ENCODE measurements at regions not wholly inside any gene's neighbourhood (a gene's known extent, or its start where the extent isn't known, plus 50 kb on each side); places are given as distances from the start of the nearest gene placed in this dataset.

DNA sequence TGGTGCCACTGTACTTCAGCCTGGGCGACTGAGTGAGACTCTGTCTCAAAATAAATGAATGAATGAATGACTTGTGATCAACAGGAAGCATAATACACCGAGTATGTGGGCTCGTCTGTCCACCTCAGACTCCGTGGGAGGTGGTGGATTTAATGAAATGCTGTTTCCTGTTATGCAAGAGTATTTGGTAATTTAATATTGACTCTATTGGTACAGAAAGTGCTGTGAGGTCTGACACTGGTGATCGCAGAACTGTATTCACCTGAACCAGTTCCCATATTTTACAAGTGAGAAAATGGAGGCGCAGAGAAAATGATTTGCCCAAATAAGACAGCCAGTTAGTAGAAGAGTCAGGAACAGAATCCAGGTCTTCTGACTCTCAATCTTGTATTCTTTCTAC lies 423.3 kb downstream of the RAPGEF2 start:
- TF ChIP-seq MYC (IDR thresholded peaks at IDR 0.05; ENCODE audit: borderline replicate concordance, low read length) = no peak
- TF ChIP-seq, protein P1, sequence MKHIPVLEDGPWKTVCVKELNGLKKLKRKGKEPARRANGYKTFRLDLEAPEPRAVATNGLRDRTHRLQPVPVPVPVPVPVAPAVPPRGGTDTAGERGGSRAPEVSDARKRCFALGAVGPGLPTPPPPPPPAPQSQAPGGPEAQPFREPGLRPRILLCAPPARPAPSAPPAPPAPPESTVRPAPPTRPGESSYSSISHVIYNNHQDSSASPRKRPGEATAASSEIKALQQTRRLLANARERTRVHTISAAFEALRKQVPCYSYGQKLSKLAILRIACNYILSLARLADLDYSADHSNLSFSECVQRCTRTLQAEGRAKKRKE (CRISPR knock-in tag; IDR thresholded peaks at IDR 0.05; ENCODE audit: low read depth) = no peak
- no peak for TF ChIP-seq BCL3 (IDR thresholded peaks at IDR 0.05)
- TF ChIP-seq, protein P2, sequence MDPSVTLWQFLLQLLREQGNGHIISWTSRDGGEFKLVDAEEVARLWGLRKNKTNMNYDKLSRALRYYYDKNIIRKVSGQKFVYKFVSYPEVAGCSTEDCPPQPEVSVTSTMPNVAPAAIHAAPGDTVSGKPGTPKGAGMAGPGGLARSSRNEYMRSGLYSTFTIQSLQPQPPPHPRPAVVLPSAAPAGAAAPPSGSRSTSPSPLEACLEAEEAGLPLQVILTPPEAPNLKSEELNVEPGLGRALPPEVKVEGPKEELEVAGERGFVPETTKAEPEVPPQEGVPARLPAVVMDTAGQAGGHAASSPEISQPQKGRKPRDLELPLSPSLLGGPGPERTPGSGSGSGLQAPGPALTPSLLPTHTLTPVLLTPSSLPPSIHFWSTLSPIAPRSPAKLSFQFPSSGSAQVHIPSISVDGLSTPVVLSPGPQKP (IDR thresholded peaks at IDR 0.05; ENCODE audit: low read depth, low read length) = no peak
- TF ChIP-seq MAZ (IDR thresholded peaks at IDR 0.05; ENCODE audit: borderline replicate concordance, low read depth, low read length) = no peak
- no peak for TF ChIP-seq JUNB (IDR thresholded peaks at IDR 0.05)
- no peak for TF ChIP-seq EP300 (IDR thresholded peaks at IDR 0.05)
- no peak for TF ChIP-seq ZSCAN20 (CRISPR knock-in tag; IDR thresholded peaks at IDR 0.05)
- TF ChIP-seq POLR2A (IDR thresholded peaks at IDR 0.05; ENCODE audit: low read length) = no peak
- TF ChIP-seq HOXB5 (CRISPR knock-in tag; IDR thresholded peaks at IDR 0.05) = no peak
- TF ChIP-seq PHF8 (IDR thresholded peaks at IDR 0.05; ENCODE audit: borderline replicate concordance, low read depth) = no peak
- no peak for TF ChIP-seq GATA3 (IDR thresholded peaks at IDR 0.05; ENCODE audit: borderline replicate concordance)
- TF ChIP-seq, protein P3, sequence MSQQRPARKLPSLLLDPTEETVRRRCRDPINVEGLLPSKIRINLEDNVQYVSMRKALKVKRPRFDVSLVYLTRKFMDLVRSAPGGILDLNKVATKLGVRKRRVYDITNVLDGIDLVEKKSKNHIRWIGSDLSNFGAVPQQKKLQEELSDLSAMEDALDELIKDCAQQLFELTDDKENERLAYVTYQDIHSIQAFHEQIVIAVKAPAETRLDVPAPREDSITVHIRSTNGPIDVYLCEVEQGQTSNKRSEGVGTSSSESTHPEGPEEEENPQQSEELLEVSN (IDR thresholded peaks at IDR 0.05; ENCODE audit: borderline replicate concordance, low read depth) = no peak
- TF ChIP-seq CBX2 (IDR thresholded peaks at IDR 0.05; ENCODE audit: borderline replicate concordance, low read depth) = no peak
- TF ChIP-seq ZC3H11A (IDR thresholded peaks at IDR 0.05) = no peak
- TF ChIP-seq TP53 (CRISPR knock-in tag; IDR thresholded peaks at IDR 0.05) = no peak
- FAIRE-seq (no peak), ATAC-seq (no peak), DNase-seq (ENCODE audit: low read depth in 1 of 2, low spot score in 1 of 2) (no peak)
- Histone ChIP-seq H3K9me3 (no peaks in the 10 kb centered on the region), H3K4me1 (no peaks in the 10 kb centered on the region), H3K4me3 (no peak overlapping the region), H3K4me2 (no peak overlapping the region), H3K27ac (no peak overlapping the region)
- ChIA-PET POLR2A (no interaction called here), CTCF (no interaction called here)
- WGBS (ENCODE audit: missing lambda C conversion rate) = 42% methylated on average over 5 of the region's 6 CpGs

GRCh38 chr4:159534655-159535054 lies 431.8 kb downstream of the RAPGEF2 start:
- Histone ChIP-seq H3K4me3 (no peak overlapping the region), H3K9me3 (no peaks in the 10 kb centered on the region), H3K27ac (no peak overlapping the region), H3K4me1 (no peaks in the 10 kb centered on the region), H3K4me2 (no peak overlapping the region)
- no peak for ATAC-seq
- DNase-seq (ENCODE audit: low read depth in 1 of 2, low spot score in 1 of 2) = no peak
- POLR2A ChIA-PET = no interaction called here
- CTCF ChIA-PET = no interaction called here
- 8% methylated on average over 1 of the region's 1 CpG for WGBS (ENCODE audit: missing lambda C conversion rate)
- no peak for TF ChIP-seq RAD21 (conservative IDR thresholded peaks at IDR 0.05 in 1 of 2, IDR thresholded peaks at IDR 0.05 in 1 of 2)
- no peak for TF ChIP-seq GATA3 (IDR thresholded peaks at IDR 0.05; ENCODE audit: borderline replicate concordance)
- TF ChIP-seq CBX8 (IDR thresholded peaks at IDR 0.05) = no peak
- TF ChIP-seq KDM5A (IDR thresholded peaks at IDR 0.05) = no peak
- no peak for TF ChIP-seq NPAS2 (CRISPR knock-in tag; IDR thresholded peaks at IDR 0.05; ENCODE audit: borderline replicate concordance)
- no peak for TF ChIP-seq HOXB13 (CRISPR knock-in tag; IDR thresholded peaks at IDR 0.05; ENCODE audit: low read depth)
- TF ChIP-seq CHD2 (IDR thresholded peaks at IDR 0.05; ENCODE audit: low read length, partially characterized antibody) = no peak
- no peak for TF ChIP-seq POLR2AphosphoS2 (conservative IDR thresholded peaks at IDR 0.05; ENCODE audit: low read length)
- no peak for TF ChIP-seq ZC3H11A (IDR thresholded peaks at IDR 0.05)
- TF ChIP-seq HEYL (CRISPR knock-in tag; IDR thresholded peaks at IDR 0.05) = no peak
- no peak for TF ChIP-seq FOSL2 (IDR thresholded peaks at IDR 0.05)
- TF ChIP-seq FOSL2 (CRISPR knock-in tag; IDR thresholded peaks at IDR 0.05) = no peak
- TF ChIP-seq NFE2L2 (conservative IDR thresholded peaks at IDR 0.05; ENCODE audit: low read length) = no peak
- TF ChIP-seq USF2 (IDR thresholded peaks at IDR 0.05) = no peak
- TF ChIP-seq, protein P4, sequence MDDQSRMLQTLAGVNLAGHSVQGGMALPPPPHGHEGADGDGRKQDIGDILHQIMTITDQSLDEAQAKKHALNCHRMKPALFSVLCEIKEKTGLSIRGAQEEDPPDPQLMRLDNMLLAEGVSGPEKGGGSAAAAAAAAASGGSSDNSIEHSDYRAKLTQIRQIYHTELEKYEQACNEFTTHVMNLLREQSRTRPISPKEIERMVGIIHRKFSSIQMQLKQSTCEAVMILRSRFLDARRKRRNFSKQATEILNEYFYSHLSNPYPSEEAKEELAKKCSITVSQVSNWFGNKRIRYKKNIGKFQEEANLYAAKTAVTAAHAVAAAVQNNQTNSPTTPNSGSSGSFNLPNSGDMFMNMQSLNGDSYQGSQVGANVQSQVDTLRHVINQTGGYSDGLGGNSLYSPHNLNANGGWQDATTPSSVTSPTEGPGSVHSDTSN (IDR thresholded peaks at IDR 0.05) = no peak
- no peak for TF ChIP-seq TFCP2L1 (CRISPR knock-in tag; IDR thresholded peaks at IDR 0.05)
- TF ChIP-seq MAZ (IDR thresholded peaks at IDR 0.05; ENCODE audit: borderline replicate concordance, low read depth, low read length) = no peak
- TF ChIP-seq RNF2 (IDR thresholded peaks at IDR 0.05; ENCODE audit: borderline replicate concordance, low read depth) = no peak
- TF ChIP-seq EHF (CRISPR knock-in tag; IDR thresholded peaks at IDR 0.05) = no peak
- no peak for TF ChIP-seq NR3C1 (IDR thresholded peaks at IDR 0.05)
- TF ChIP-seq RCOR1 (IDR thresholded peaks at IDR 0.05; ENCODE audit: low read depth, low read length) = no peak
- FAIRE-seq = no peak
